H1 (cell line): ENCODE measurements at regions not wholly inside any gene's neighbourhood (a gene's known extent, or its start where the extent isn't known, plus 50 kb on each side); places are given as distances from the start of the nearest gene placed in this dataset.

Source experiments
- CREB1 ChIP-seq: IDR thresholded peaks from 2 replicates; pipeline ENCODE4 v1.6.1; 2012; ENCODE audit warnings: inconsistent platforms
- RXRA ChIP-seq: IDR thresholded peaks from 2 replicates; pipeline ENCODE4 v1.6.1; 2011; ENCODE audit warnings: low read depth, mild to moderate bottlenecking, low read length, moderate library complexity; ENCODE audit not compliant: insufficient read depth
- TF ChIP-seq, protein P1 (sequence below): IDR thresholded peaks from 2 replicates; pipeline ENCODE4 v1.6.1; 2012; ENCODE audit warnings: low read length, inconsistent platforms

DNA sequence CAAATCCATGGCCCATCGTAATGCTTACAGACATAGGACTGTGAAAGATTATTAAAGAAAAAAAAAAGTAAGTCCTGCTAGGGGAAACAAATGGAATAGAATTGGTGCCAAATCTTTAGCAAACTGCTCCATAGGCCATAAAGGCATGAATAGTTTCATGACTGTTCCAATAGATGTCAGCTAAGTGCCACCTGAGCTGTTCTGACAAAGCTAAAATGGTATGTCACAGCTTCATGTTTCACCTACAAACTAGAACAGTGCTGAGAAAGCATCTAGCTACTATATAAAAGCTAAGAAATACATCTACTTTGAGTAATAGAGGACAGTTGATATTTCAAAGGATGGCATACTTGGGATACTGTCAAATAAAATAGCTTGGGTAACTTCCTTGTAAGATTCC is 771.6 kb upstream of the CA10 start:
- TF ChIP-seq RXRA (no peak), CREB1 (no peak)
- TF ChIP-seq, protein P1, sequence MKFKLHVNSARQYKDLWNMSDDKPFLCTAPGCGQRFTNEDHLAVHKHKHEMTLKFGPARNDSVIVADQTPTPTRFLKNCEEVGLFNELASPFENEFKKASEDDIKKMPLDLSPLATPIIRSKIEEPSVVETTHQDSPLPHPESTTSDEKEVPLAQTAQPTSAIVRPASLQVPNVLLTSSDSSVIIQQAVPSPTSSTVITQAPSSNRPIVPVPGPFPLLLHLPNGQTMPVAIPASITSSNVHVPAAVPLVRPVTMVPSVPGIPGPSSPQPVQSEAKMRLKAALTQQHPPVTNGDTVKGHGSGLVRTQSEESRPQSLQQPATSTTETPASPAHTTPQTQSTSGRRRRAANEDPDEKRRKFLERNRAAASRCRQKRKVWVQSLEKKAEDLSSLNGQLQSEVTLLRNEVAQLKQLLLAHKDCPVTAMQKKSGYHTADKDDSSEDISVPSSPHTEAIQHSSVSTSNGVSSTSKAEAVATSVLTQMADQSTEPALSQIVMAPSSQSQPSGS = no peak
